Adrenal gland (tissue), 9 donors: ENCODE measurements at regions not wholly inside any gene's neighbourhood (a gene's known extent, or its start where the extent isn't known, plus 50 kb on each side); places are given as distances from the start of the nearest gene placed in this dataset.
"Not testable (repeated sequence)": the region's sequence is repeated elsewhere in the genome, so short reads cannot be mapped to it uniquely, and the experiment has no call there.

Experiments used
- DNase-seq, 7 donors: peaks; one replicate each; pipeline ENCODE4 v3.0.0-alpha.2; 2019 to 2020
- H3K27ac ChIP-seq, 5 donors: fragments of 200-600 bp; sonication (generic) in 4 of 5; 1 replicate in 3 of 5; 2 replicates in 2 of 5; pipeline versions ENCODE4 v1.5.1 to v1.8.0; 2016 to 2020; ENCODE audit warnings: mild to moderate bottlenecking in 1 of 5
- H3K27me3 ChIP-seq: fragments of 200-600 bp; 2 replicates; pipeline ENCODE4 v1.8.0; 2021
- H3K36me3 ChIP-seq, 2 donors: fragments of 200-600 bp; replicated peaks in 1 of 2; 1 replicate in 1 of 2; 2 replicates in 1 of 2; pipeline versions ENCODE4 v1.5.1 to v1.8.0; 2018 to 2022
- H3K4me1 ChIP-seq, 2 donors: fragments of 200-600 bp; replicated peaks in 1 of 2; 1 replicate in 1 of 2; 2 replicates in 1 of 2; pipeline versions ENCODE4 v1.5.1 to v1.8.0; 2018 to 2021
- H3K4me3 ChIP-seq, 4 donors: fragments of 200-600 bp; sonication (generic) in 3 of 4; one replicate each; pipeline ENCODE4 v1.5.1; 2016 to 2018
- H3K9me3 ChIP-seq, 3 donors: fragments of 200-600 bp; sonication (generic) in 1 of 3; replicated peaks in 1 of 3; 1 replicate in 2 of 3; 2 replicates in 1 of 3; pipeline versions ENCODE4 v1.5.1 to v1.8.0; 2016 to 2021
- CTCF ChIP-seq, 6 experiments: fragments of 450-650 bp in 4 of 6; fragments of 200-600 bp in 2 of 6; sonication (generic) in 1 of 6; IDR thresholded peaks; 1 replicate in 5 of 6; 2 replicates in 1 of 6; pipeline versions ENCODE4 v1.5.1 to v1.8.0; 2016 to 2021; ENCODE audit warnings: antibody characterized with exemption in 6 of 6, mild to moderate bottlenecking in 2 of 6, moderate library complexity in 1 of 6
- POLR2A ChIP-seq, 2 donors: fragments of 450-650 bp; IDR thresholded peaks; one replicate each; pipeline ENCODE4 v1.6.1; 2017; ENCODE audit warnings: antibody characterized with exemption in 2 of 2, mild to moderate bottlenecking in 2 of 2, moderate library complexity in 1 of 2
- WGBS, 4 donors: extraction: QIAGEN DNeasy Blood & Tissue Kit in 2 of 4; methylation state at CpG; one replicate each; pipeline versions ENCODE4 v1.1.5 to v1.1.7; 2013 to 2017; 5-methylcytosine and 5-hydroxymethylcytosine counted together
- intact Hi-C, 2 donors: fragments of 100-400 bp; cut with DNase I; formaldehyde crosslinking; loops; one replicate each; pipeline versions ENCODE4 v1.14.1 to v1.15.0; 2022 to 2023
- donor health status: healthy with polysubstance abuse.
- donor health status: Bipolar disorder and iron deficiency.
- donor health status: DM: yes; HTN: yes; CAD: no.
- donor health status: DM: no; HTN: no; CAD: no.
- donor health status: DM: no; HTN: no; CAD: no.

GRCh38 chr12:46603776-46604456 is 221.9 kb downstream of the SLC38A4 start:
- Histone ChIP-seq H3K4me1 (peaks cover 6% of the 10 kb centered on the region in 2 donors), H3K27ac (no peak overlapping the region), H3K4me3 (no peak overlapping the region), H3K36me3 (no peaks in the 10 kb centered on the region), H3K9me3 (no peaks in the 10 kb centered on the region), H3K27me3 (no peaks in the 10 kb centered on the region)
- WGBS, 4 donors, result 86 to 100% (median 97%) methylated on average over 2 to 3 of the region's 3 CpGs
- no peak for TF ChIP-seq CTCF (IDR thresholded peaks at IDR 0.05)
- TF ChIP-seq POLR2A (IDR thresholded peaks at IDR 0.05), result no peak
- no peak for DNase-seq
- intact Hi-C loops, result no loop called here

- no peaks in the 10 kb centered on the region for H3K4me1 ChIP-seq
- no peak for DNase-seq
- TF ChIP-seq CTCF (IDR thresholded peaks at IDR 0.05) (no peak), POLR2A (IDR thresholded peaks at IDR 0.05) (no peak)
- H3K36me3 ChIP-seq, result no peaks in the 10 kb centered on the region
- no peak overlapping the region for H3K4me3 ChIP-seq
- intact Hi-C loops, result no loop called here
- 85 to 100% (median 90%) methylated on average over 1 of the region's 1 CpG for WGBS, 4 donors
- no peak overlapping the region for H3K27ac ChIP-seq
- H3K27me3 ChIP-seq, result no peaks in the 10 kb centered on the region
- no peaks in the 10 kb centered on the region for H3K9me3 ChIP-seq
Observed at GRCh38 chr12:46602474-46602873, 223.3 kb downstream of the SLC38A4 start.

- H3K27ac ChIP-seq, result no peak overlapping the region
- 87 to 94% (median 91%) methylated on average over 4 to 5 of the region's 5 CpGs for WGBS, 4 donors
- H3K4me3 ChIP-seq, result no peak overlapping the region
- no peaks in the 10 kb centered on the region for H3K27me3 ChIP-seq
- H3K36me3 ChIP-seq, result no peaks in the 10 kb centered on the region
- TF ChIP-seq POLR2A (IDR thresholded peaks at IDR 0.05) (no peak), CTCF (IDR thresholded peaks at IDR 0.05) (no peak)
- intact Hi-C loops, result no loop called here
- no peaks in the 10 kb centered on the region for H3K4me1 ChIP-seq
- no peaks in the 10 kb centered on the region for H3K9me3 ChIP-seq
- no peak for DNase-seq
Observed at GRCh38 chr12:46590991-46591703, 218.6 kb upstream of the SLC38A2 start.

GRCh38 chr12:46585854-46586621 is 213.5 kb upstream of the SLC38A2 start:
- H3K36me3 ChIP-seq, result no peaks in the 10 kb centered on the region
- DNase-seq, result no peak
- no peak overlapping the region for H3K27ac ChIP-seq
- intact Hi-C loops, result no loop called here
- no peaks in the 10 kb centered on the region for H3K27me3 ChIP-seq
- no peaks in the 10 kb centered on the region for H3K9me3 ChIP-seq
- TF ChIP-seq POLR2A (IDR thresholded peaks at IDR 0.05) (no peak), CTCF (IDR thresholded peaks at IDR 0.05) (no peak)
- 82 to 90% (median 84%) methylated on average over 6 to 7 of the region's 7 CpGs for WGBS, 4 donors
- H3K4me1 ChIP-seq, result no peaks in the 10 kb centered on the region
- no peak overlapping the region for H3K4me3 ChIP-seq

GRCh38 chr12:46584098-46584497 is 211.5 kb upstream of the SLC38A2 start:
- DNase-seq, H3K27me3 ChIP-seq, H3K9me3 ChIP-seq, H3K27ac ChIP-seq, intact Hi-C loops, H3K4me1 ChIP-seq, H3K36me3 ChIP-seq, H3K4me3 ChIP-seq: not testable (repeated sequence)
- WGBS, 4 donors, result 91 to 96% (median 95%) methylated on average over 4 of the region's 4 CpGs

- H3K4me1 ChIP-seq, H3K27me3 ChIP-seq, H3K9me3 ChIP-seq, H3K27ac ChIP-seq, H3K4me3 ChIP-seq, intact Hi-C loops, H3K36me3 ChIP-seq, DNase-seq: not testable (repeated sequence)
- 89 to 95% (median 95%) methylated on average over 2 of the region's 2 CpGs for WGBS, 4 donors
Observed at GRCh38 chr12:46581990-46582389, 209.4 kb upstream of the SLC38A2 start.
